IMR-90 (cell line): ENCODE measurements at regions not wholly inside any gene's neighbourhood (a gene's known extent, or its start where the extent isn't known, plus 50 kb on each side); places are given as distances from the start of the nearest gene placed in this dataset.

Experiments
- ATAC-seq: fragments of 200-7000 bp; cut with Tn5 transposase; 2 replicates; pipeline ENCODE4 v1.9.1; 2020; ENCODE audit warnings: low read depth, mild to moderate bottlenecking, moderate library complexity
- BruUV-seq: library from RNA; stranded (reverse); fragments of 400-500 nt; replicated peaks from 2 replicates; lab custom pipeline; 2021; lab: Mats Ljungman, UMichigan
- CTCF ChIA-PET: fragments of 300-600 bp; formaldehyde crosslinking; extraction: SDS; loops from one replicate; lab custom pipeline; 2021; ENCODE audit warnings: antibody characterized with exemption; lab: Yijun Ruan, JAX
- POLR2A ChIA-PET: fragments of 300-600 bp; sonication (Branson Sonifier 250); formaldehyde crosslinking; loops from one replicate; lab custom pipeline; 2022; ENCODE audit warnings: antibody characterized with exemption; ENCODE audit not compliant: unreplicated experiment; lab: Charles Lee
- DNase-seq: peaks from one replicate; pipeline ENCODE4 v3.0.0; 2013
- H2AFZ ChIP-seq: replicated peaks from 2 replicates; pipeline ENCODE3; 2013; ENCODE audit warnings: low read length, mild to moderate bottlenecking; ENCODE audit not compliant: poor library complexity
- H2AK5ac ChIP-seq: 2 replicates; pipeline ENCODE4 v1.6.1; 2013; ENCODE audit warnings: low read depth, low read length, inconsistent platforms
- H2AK9ac ChIP-seq: replicated peaks from 2 replicates; pipeline ENCODE3; 2013; ENCODE audit warnings: mild to moderate bottlenecking, low read depth, low read length, moderate library complexity; ENCODE audit not compliant: poor library complexity
- H2BK120ac ChIP-seq: 2 replicates; pipeline ENCODE4 v1.6.1; 2013; ENCODE audit warnings: low read depth, low read length, inconsistent platforms
- H2BK15ac ChIP-seq: 3 replicates; pipeline ENCODE4 v1.6.1; 2013; ENCODE audit warnings: low read depth, low read length, inconsistent platforms
- H2BK20ac ChIP-seq: 2 replicates; pipeline ENCODE4 v1.6.1; 2013; ENCODE audit warnings: low read depth, mild to moderate bottlenecking, inconsistent platforms, low read length, moderate library complexity
- H2BK5ac ChIP-seq: 2 replicates; pipeline ENCODE4 v1.6.1; 2013; ENCODE audit warnings: mild to moderate bottlenecking, low read depth, low read length, inconsistent platforms; ENCODE audit not compliant: poor library complexity, severe bottlenecking
- H3K14ac ChIP-seq: replicated peaks from 2 replicates; pipeline ENCODE4 v1.6.1; 2013; ENCODE audit warnings: low read depth, low read length, inconsistent platforms
- H3K18ac ChIP-seq: 2 replicates; pipeline ENCODE4 v1.6.1; 2013; ENCODE audit warnings: low read depth, low read length, control low read depth
- H3K23ac ChIP-seq: 2 replicates; pipeline ENCODE4 v1.6.1; 2013; ENCODE audit warnings: low read depth, low read length, inconsistent platforms
- H3K27ac ChIP-seq: 2 replicates; pipeline ENCODE4 v1.5.1; 2013; ENCODE audit warnings: mild to moderate bottlenecking, control low read depth, low read length; ENCODE audit not compliant: insufficient read depth
- H3K27me3 ChIP-seq: 2 replicates; pipeline ENCODE4 v1.6.1; 2013; ENCODE audit warnings: low read length; ENCODE audit not compliant: control insufficient read depth, insufficient read depth
- H3K36me3 ChIP-seq: 2 replicates; pipeline ENCODE4 v1.6.1; 2013; ENCODE audit warnings: low read length, mixed read lengths; ENCODE audit not compliant: control insufficient read depth, insufficient read depth
- H3K4ac ChIP-seq: 2 replicates; pipeline ENCODE4 v1.6.1; 2013; ENCODE audit warnings: low read depth, low read length, inconsistent platforms
- H3K4me1 ChIP-seq: 2 replicates; pipeline ENCODE4 v1.6.1; 2013; ENCODE audit warnings: low read length, mixed read lengths; ENCODE audit not compliant: control insufficient read depth, insufficient read depth
- H3K4me2 ChIP-seq: 2 replicates; pipeline ENCODE4 v1.6.1; 2013; ENCODE audit warnings: low read depth, mild to moderate bottlenecking, control low read depth, low read length, moderate library complexity
- H3K4me3 ChIP-seq: 2 replicates; pipeline ENCODE4 v1.5.1; 2013; ENCODE audit warnings: low read depth, mild to moderate bottlenecking, control low read depth, low read length, moderate library complexity; ENCODE audit not compliant: insufficient read depth
- H3K56ac ChIP-seq: 2 replicates; pipeline ENCODE4 v1.6.1; 2013; ENCODE audit warnings: low read length, inconsistent platforms; ENCODE audit not compliant: insufficient read depth; ENCODE audit errors: extremely low read depth
- H3K79me1 ChIP-seq, 2 experiments: 2 replicates each; pipeline ENCODE4 v1.6.1; 2013; ENCODE audit warnings: low read length in 2 of 2, inconsistent platforms in 1 of 2, low read depth in 1 of 2
- H3K9ac ChIP-seq: 2 replicates; pipeline ENCODE4 v1.6.1; 2013; ENCODE audit warnings: low read depth, low read length, control low read depth
- H3K9me1 ChIP-seq: 2 replicates; pipeline ENCODE4 v1.6.1; 2013; ENCODE audit warnings: low read length, inconsistent platforms; ENCODE audit not compliant: insufficient read depth
- H3K9me3 ChIP-seq: 2 replicates; pipeline ENCODE4 v1.6.1; 2013; ENCODE audit warnings: low read length; ENCODE audit not compliant: control insufficient read depth, insufficient read depth
- H4K20me1 ChIP-seq: 2 replicates; pipeline ENCODE4 v1.6.1; 2013; ENCODE audit warnings: low read length, inconsistent platforms; ENCODE audit not compliant: insufficient read depth
- H4K5ac ChIP-seq: 2 replicates; pipeline ENCODE4 v1.6.1; 2013; ENCODE audit warnings: mild to moderate bottlenecking, low read depth, low read length, control low read depth
- H4K8ac ChIP-seq, 2 experiments: 2 replicates each; pipeline ENCODE4 v1.6.1; 2013; ENCODE audit warnings: low read depth in 2 of 2, low read length in 2 of 2, control low read depth in 1 of 2, inconsistent platforms in 1 of 2
- H4K91ac ChIP-seq: 2 replicates; pipeline ENCODE4 v1.6.1; 2013; ENCODE audit warnings: low read depth, low read length, inconsistent platforms; ENCODE audit not compliant: insufficient read depth
- CHD1 ChIP-seq: IDR thresholded peaks from 2 replicates; pipeline ENCODE4 v1.6.1; 2012; ENCODE audit warnings: low read depth, low read length, improper control_type of control experiment
- MAFK ChIP-seq: IDR thresholded peaks from 2 replicates; pipeline ENCODE4 v1.6.1; 2012; ENCODE audit warnings: low read depth, low read length, improper control_type of control experiment
- MXI1 ChIP-seq: IDR thresholded peaks from 2 replicates; pipeline ENCODE4 v1.6.1; 2012; ENCODE audit warnings: low read depth, mild to moderate bottlenecking, low read length, moderate library complexity, borderline replicate concordance
- POLR2A ChIP-seq: IDR thresholded peaks from 2 replicates; pipeline ENCODE4 v1.6.1; 2012; ENCODE audit warnings: mild to moderate bottlenecking, low read depth, low read length
- RCOR1 ChIP-seq: IDR thresholded peaks from 2 replicates; pipeline ENCODE4 v1.6.1; 2012; ENCODE audit warnings: mild to moderate bottlenecking, low read length, improper control_type of control experiment; ENCODE audit not compliant: insufficient replicate concordance
- WGBS, 2 experiments: methylation state at CpG; one replicate each; pipeline versions ENCODE4 v1.1.5 to v1.1.7; 2013; ENCODE audit warnings: missing lambda C conversion rate in 2 of 2; ENCODE audit not compliant: insufficient read length in 1 of 2; ENCODE audit errors: extremely low coverage in 2 of 2; 5-methylcytosine and 5-hydroxymethylcytosine counted together
- dilution Hi-C: fragments of 300-500 bp; cut with HindIII; formaldehyde crosslinking; loops from one replicate; pipeline ENCODE4 v1.14.3; 2018; ENCODE audit warnings: low sequenced_read_pairs; ENCODE audit not compliant: unreplicated experiment
- in situ Hi-C: fragments of 300-500 bp; cut with MboI; formaldehyde crosslinking; loops from 3 replicates; pipeline ENCODE4 v1.14.3; 2019; ENCODE audit warnings: low sequenced_read_pairs, inconsistent platforms, mixed read lengths
- intact Hi-C: fragments of 100-400 bp; cut with micrococcal nuclease; formaldehyde crosslinking; loops from 2 replicates; pipeline ENCODE4 v1.10.0; 2022

GRCh38 chr22:26918226-26918625 lies 260.8 kb downstream of the MIAT start:
- in situ Hi-C loops (no loop called here), dilution Hi-C loops (no loop called here), intact Hi-C loops (no loop called here)
- WGBS, 2 experiments, result no CpG with 5 or more reads among the region's 3 CpGs
- Histone ChIP-seq H3K36me3 (no peaks in the 10 kb centered on the region), H2BK5ac (no peak overlapping the region), H4K91ac (no peak overlapping the region), H3K9me3 (no peaks in the 10 kb centered on the region), H4K5ac (no peak overlapping the region), H3K4me1 (no peaks in the 10 kb centered on the region), H3K4ac (no peak overlapping the region), H2AFZ (no peak overlapping the region), H3K4me3 (no peak overlapping the region), H2BK20ac (no peak overlapping the region), H2BK120ac (no peak overlapping the region), H2AK9ac (no peak overlapping the region), H3K23ac (no peak overlapping the region), H3K27me3 (peaks cover 29% of the 10 kb centered on the region), H3K4me2 (no peak overlapping the region), H2AK5ac (no peak overlapping the region), H4K8ac (no peak overlapping the region), H2BK15ac (no peak overlapping the region), H3K27ac (no peak overlapping the region), H3K79me1 (no peaks in the 10 kb centered on the region), H3K14ac (no peak overlapping the region), H4K20me1 (no peaks in the 10 kb centered on the region), H3K9ac (no peak overlapping the region), H3K9me1 (no peaks in the 10 kb centered on the region), H3K56ac (no peak overlapping the region), H3K18ac (no peak overlapping the region)
- TF ChIP-seq POLR2A (no peak), CHD1 (no peak), RCOR1 (no peak), MAFK (no peak), MXI1 (no peak)
- POLR2A ChIA-PET, result no interaction called here
- BruUV-seq, result no TSS peak
- CTCF ChIA-PET, result no interaction called here
- DNase-seq (no peak), ATAC-seq (no peak)
